ENCODE measurements at regions not wholly inside any gene's neighbourhood (a gene's known extent, or its start where the extent isn't known, plus 50 kb on each side); places are given as distances from the start of the nearest gene placed in this dataset.
A peak's percentile ranks its signal among the peaks of the same experiment; 100 is the strongest.

DNA sequence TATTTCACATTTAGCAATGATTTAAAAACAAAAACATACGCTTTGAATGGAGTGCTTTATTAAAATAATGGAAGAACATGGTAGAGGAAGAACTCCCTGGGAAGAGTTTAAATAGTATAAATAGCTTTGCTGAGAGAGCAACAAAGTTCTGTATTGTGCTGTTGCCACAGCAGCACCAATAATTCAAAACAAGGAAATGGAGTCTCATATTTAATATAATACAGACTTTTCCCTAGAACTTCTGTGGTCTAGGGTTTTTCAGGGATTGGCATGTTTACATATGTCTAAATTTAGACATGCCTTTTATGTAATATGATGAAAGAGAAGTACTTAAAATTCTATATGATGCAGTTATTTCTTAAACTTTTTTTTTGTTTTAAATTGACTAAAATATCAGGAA is 217.2 kb upstream of the HDAC9 start:
- H2AFZ ChIP-seq, result no peak overlapping the region
- no peaks in the 10 kb centered on the region for H3K27me3 ChIP-seq (ENCODE audit: insufficient read depth)
- ATAC-seq, result no peak
- no peaks in the 10 kb centered on the region for H3K4me1 Mint-ChIP-seq
- H3F3A ChIP-seq (replicated peaks; ENCODE audit: low read depth), result no peaks in the 10 kb centered on the region
- H3K27ac ChIP-seq (ENCODE audit: low read depth), result no peak overlapping the region
- no peaks in the 10 kb centered on the region for H4K20me1 ChIP-seq (replicated peaks; ENCODE audit: insufficient read depth)
- H3K9me3 Mint-ChIP-seq, result no peaks in the 10 kb centered on the region
- H3K36me3 ChIP-seq (ENCODE audit: insufficient read depth), result no peaks in the 10 kb centered on the region
- H3K4me3 ChIP-seq, result no peak overlapping the region
- no peak overlapping the region for H3K4me2 ChIP-seq
- H3K36me3 Mint-ChIP-seq (ENCODE audit: low read depth), result no peaks in the 10 kb centered on the region
- H3K4me1 ChIP-seq (ENCODE audit: insufficient read depth), result no peaks in the 10 kb centered on the region
- no peaks in the 10 kb centered on the region for H3K27me3 Mint-ChIP-seq (ENCODE audit: insufficient read depth, low read depth, poor library complexity)
- TF ChIP-seq STAT1 (IDR thresholded peaks at IDR 0.05; ENCODE audit: unreplicated experiment) (no peak), EZH2phosphoT487 (IDR thresholded peaks at IDR 0.05; ENCODE audit: unreplicated experiment) (no peak), ZNF114 (CRISPR knock-in tag; IDR thresholded peaks at IDR 0.05) (no peak)
- TF ChIP-seq, protein P1, sequence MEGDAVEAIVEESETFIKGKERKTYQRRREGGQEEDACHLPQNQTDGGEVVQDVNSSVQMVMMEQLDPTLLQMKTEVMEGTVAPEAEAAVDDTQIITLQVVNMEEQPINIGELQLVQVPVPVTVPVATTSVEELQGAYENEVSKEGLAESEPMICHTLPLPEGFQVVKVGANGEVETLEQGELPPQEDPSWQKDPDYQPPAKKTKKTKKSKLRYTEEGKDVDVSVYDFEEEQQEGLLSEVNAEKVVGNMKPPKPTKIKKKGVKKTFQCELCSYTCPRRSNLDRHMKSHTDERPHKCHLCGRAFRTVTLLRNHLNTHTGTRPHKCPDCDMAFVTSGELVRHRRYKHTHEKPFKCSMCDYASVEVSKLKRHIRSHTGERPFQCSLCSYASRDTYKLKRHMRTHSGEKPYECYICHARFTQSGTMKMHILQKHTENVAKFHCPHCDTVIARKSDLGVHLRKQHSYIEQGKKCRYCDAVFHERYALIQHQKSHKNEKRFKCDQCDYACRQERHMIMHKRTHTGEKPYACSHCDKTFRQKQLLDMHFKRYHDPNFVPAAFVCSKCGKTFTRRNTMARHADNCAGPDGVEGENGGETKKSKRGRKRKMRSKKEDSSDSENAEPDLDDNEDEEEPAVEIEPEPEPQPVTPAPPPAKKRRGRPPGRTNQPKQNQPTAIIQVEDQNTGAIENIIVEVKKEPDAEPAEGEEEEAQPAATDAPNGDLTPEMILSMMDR (conservative IDR thresholded peaks at IDR 0.05; ENCODE audit: low read depth in 2 of 2), result no peak
- no peaks in the 10 kb centered on the region for H3K79me2 ChIP-seq (replicated peaks; ENCODE audit: insufficient read depth)
- no peak overlapping the region for H3K27ac Mint-ChIP-seq
- no peaks in the 10 kb centered on the region; the same call in 1 of the 2 replicates for H3K9me2 ChIP-seq (ENCODE audit: insufficient read depth)
- DNase-seq (ENCODE audit: low spot score), result no peak
- no peak overlapping the region for H3K4me3 Mint-ChIP-seq

GRCh38 chr7:18283045-18283444 is 212.5 kb upstream of the HDAC9 start:
- no peak for DNase-seq (ENCODE audit: low spot score)
- Mint-ChIP-seq H3K27ac (no peak overlapping the region), H3K27me3 (ENCODE audit: insufficient read depth, low read depth, poor library complexity) (no peaks in the 10 kb centered on the region), H3K4me1 (no peaks in the 10 kb centered on the region), H3K9me3 (no peaks in the 10 kb centered on the region), H3K36me3 (ENCODE audit: low read depth) (no peaks in the 10 kb centered on the region), H3K4me3 (no peak overlapping the region)
- Histone ChIP-seq H3K9me2 (ENCODE audit: insufficient read depth) (no peaks in the 10 kb centered on the region; the same call in 1 of the 2 replicates), H2AFZ (no peak overlapping the region), H3K27me3 (ENCODE audit: insufficient read depth) (no peaks in the 10 kb centered on the region), H3K27ac (ENCODE audit: low read depth) (no peak overlapping the region), H3K36me3 (ENCODE audit: insufficient read depth) (no peaks in the 10 kb centered on the region), H3K4me2 (no peak overlapping the region), H4K20me1 (replicated peaks; ENCODE audit: insufficient read depth) (no peaks in the 10 kb centered on the region), H3K4me1 (ENCODE audit: insufficient read depth) (no peaks in the 10 kb centered on the region), H3F3A (replicated peaks; ENCODE audit: low read depth) (no peaks in the 10 kb centered on the region), H3K79me2 (replicated peaks; ENCODE audit: insufficient read depth) (no peaks in the 10 kb centered on the region), H3K4me3 (no peak overlapping the region)
- no peak for ATAC-seq
- TF ChIP-seq NANOG (IDR thresholded peaks at IDR 0.05; ENCODE audit: borderline replicate concordance) (no peak), ZNF331 (CRISPR knock-in tag; IDR thresholded peaks at IDR 0.05; ENCODE audit: low read depth) (no peak), ZNF114 (CRISPR knock-in tag; IDR thresholded peaks at IDR 0.05) (no peak), EZH2phosphoT487 (IDR thresholded peaks at IDR 0.05; ENCODE audit: unreplicated experiment) (no peak), STAT1 (IDR thresholded peaks at IDR 0.05; ENCODE audit: unreplicated experiment) (no peak)
- TF ChIP-seq, protein P2, sequence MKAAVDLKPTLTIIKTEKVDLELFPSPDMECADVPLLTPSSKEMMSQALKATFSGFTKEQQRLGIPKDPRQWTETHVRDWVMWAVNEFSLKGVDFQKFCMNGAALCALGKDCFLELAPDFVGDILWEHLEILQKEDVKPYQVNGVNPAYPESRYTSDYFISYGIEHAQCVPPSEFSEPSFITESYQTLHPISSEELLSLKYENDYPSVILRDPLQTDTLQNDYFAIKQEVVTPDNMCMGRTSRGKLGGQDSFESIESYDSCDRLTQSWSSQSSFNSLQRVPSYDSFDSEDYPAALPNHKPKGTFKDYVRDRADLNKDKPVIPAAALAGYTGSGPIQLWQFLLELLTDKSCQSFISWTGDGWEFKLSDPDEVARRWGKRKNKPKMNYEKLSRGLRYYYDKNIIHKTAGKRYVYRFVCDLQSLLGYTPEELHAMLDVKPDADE (IDR thresholded peaks at IDR 0.05), result no peak

DNA sequence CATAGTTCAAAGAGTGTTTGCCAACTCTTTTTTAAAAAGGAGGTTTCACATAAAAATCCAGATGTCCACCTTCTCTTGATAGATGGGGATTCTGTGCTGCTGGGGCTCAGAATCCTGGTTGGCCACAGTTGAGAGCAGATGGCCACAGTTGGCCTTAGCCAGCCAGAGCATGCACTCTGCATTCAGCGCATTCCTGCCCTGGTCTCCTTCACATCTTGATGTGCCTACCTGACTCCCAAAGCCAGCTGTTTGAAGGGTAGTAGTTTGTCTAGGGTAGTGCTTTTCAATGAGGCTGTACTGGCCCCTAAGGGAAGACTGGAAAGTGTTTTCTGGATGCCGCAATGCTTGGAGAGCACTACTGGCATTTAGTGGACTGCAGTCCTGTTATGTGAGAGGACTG is 208.1 kb upstream of the HDAC9 start:
- DNase-seq (ENCODE audit: low spot score) (peak; percentile 30), ATAC-seq (peak; percentile 66)
- H3K36me3 Mint-ChIP-seq (ENCODE audit: low read depth), result no peaks in the 10 kb centered on the region
- Histone ChIP-seq H4K20me1 (replicated peaks; ENCODE audit: insufficient read depth) (no peaks in the 10 kb centered on the region), H3K27ac (ENCODE audit: low read depth) (no peak overlapping the region), H3F3A (replicated peaks; ENCODE audit: low read depth) (no peaks in the 10 kb centered on the region), H3K4me1 (ENCODE audit: insufficient read depth) (no peaks in the 10 kb centered on the region), H3K36me3 (ENCODE audit: insufficient read depth) (no peaks in the 10 kb centered on the region), H2AFZ (no peak overlapping the region), H3K79me2 (replicated peaks; ENCODE audit: insufficient read depth) (no peaks in the 10 kb centered on the region), H3K9me2 (ENCODE audit: insufficient read depth) (no peaks in the 10 kb centered on the region; the same call in 1 of the 2 replicates), H3K4me2 (no peak overlapping the region), H3K4me3 (no peak overlapping the region), H3K27me3 (ENCODE audit: insufficient read depth) (no peaks in the 10 kb centered on the region)
- H3K4me1 Mint-ChIP-seq, result peaks cover 8% of the 10 kb centered on the region
- H3K27ac Mint-ChIP-seq, result no peak overlapping the region
- no peaks in the 10 kb centered on the region for H3K27me3 Mint-ChIP-seq (ENCODE audit: insufficient read depth, low read depth, poor library complexity)
- TF ChIP-seq POLR2AphosphoS5 (IDR thresholded peaks at IDR 0.05; ENCODE audit: low read depth), result no peak
- TF ChIP-seq, protein P3, sequence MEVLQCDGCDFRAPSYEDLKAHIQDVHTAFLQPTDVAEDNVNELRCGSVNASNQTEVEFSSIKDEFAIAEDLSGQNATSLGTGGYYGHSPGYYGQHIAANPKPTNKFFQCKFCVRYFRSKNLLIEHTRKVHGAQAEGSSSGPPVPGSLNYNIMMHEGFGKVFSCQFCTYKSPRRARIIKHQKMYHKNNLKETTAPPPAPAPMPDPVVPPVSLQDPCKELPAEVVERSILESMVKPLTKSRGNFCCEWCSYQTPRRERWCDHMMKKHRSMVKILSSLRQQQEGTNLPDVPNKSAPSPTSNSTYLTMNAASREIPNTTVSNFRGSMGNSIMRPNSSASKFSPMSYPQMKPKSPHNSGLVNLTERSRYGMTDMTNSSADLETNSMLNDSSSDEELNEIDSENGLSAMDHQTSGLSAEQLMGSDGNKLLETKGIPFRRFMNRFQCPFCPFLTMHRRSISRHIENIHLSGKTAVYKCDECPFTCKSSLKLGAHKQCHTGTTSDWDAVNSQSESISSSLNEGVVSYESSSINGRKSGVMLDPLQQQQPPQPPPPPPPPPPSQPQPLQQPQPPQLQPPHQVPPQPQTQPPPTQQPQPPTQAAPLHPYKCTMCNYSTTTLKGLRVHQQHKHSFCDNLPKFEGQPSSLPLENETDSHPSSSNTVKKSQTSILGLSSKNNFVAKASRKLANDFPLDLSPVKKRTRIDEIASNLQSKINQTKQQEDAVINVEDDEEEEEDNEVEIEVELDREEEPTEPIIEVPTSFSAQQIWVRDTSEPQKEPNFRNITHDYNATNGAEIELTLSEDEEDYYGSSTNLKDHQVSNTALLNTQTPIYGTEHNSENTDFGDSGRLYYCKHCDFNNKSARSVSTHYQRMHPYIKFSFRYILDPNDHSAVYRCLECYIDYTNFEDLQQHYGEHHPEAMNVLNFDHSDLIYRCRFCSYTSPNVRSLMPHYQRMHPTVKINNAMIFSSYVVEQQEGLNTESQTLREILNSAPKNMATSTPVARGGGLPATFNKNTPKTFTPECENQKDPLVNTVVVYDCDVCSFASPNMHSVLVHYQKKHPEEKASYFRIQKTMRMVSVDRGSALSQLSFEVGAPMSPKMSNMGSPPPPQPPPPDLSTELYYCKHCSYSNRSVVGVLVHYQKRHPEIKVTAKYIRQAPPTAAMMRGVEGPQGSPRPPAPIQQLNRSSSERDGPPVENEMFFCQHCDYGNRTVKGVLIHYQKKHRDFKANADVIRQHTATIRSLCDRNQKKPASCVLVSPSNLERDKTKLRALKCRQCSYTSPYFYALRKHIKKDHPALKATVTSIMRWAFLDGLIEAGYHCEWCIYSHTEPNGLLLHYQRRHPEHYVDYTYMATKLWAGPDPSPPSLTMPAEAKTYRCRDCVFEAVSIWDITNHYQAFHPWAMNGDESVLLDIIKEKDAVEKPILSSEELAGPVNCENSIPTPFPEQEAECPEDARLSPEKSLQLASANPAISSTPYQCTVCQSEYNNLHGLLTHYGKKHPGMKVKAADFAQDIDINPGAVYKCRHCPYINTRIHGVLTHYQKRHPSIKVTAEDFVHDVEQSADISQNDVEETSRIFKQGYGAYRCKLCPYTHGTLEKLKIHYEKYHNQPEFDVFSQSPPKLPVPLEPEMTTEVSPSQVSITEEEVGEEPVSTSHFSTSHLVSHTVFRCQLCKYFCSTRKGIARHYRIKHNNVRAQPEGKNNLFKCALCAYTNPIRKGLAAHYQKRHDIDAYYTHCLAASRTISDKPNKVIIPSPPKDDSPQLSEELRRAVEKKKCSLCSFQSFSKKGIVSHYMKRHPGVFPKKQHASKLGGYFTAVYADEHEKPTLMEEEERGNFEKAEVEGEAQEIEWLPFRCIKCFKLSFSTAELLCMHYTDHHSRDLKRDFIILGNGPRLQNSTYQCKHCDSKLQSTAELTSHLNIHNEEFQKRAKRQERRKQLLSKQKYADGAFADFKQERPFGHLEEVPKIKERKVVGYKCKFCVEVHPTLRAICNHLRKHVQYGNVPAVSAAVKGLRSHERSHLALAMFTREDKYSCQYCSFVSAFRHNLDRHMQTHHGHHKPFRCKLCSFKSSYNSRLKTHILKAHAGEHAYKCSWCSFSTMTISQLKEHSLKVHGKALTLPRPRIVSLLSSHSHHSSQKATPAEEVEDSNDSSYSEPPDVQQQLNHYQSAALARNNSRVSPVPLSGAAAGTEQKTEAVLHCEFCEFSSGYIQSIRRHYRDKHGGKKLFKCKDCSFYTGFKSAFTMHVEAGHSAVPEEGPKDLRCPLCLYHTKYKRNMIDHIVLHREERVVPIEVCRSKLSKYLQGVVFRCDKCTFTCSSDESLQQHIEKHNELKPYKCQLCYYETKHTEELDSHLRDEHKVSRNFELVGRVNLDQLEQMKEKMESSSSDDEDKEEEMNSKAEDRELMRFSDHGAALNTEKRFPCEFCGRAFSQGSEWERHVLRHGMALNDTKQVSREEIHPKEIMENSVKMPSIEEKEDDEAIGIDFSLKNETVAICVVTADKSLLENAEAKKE (CRISPR knock-in tag; IDR thresholded peaks at IDR 0.05), result peak; percentile 55; the same call in 1 of the 2 replicates
- no peak overlapping the region for H3K4me3 Mint-ChIP-seq
- no peaks in the 10 kb centered on the region for H3K9me3 Mint-ChIP-seq

Measured in GM23338 (cell line).